Breast epithelium (tissue), 3 donors: ENCODE measurements at regions not wholly inside any gene's neighbourhood (a gene's known extent, or its start where the extent isn't known, plus 50 kb on each side); places are given as distances from the start of the nearest gene placed in this dataset.
"Not testable (repeated sequence)": the region's sequence is repeated elsewhere in the genome, so short reads cannot be mapped to it uniquely, and the experiment has no call there.

Experiments
- POLR2A ChIP-seq: fragments of 450-650 bp; IDR thresholded peaks from one replicate; pipeline ENCODE4 v1.6.1; 2016; ENCODE audit warnings: antibody characterized with exemption, mild to moderate bottlenecking, moderate library complexity
- TF ChIP-seq, protein P1 (sequence below), 3 donors: fragments of 450-650 bp; IDR thresholded peaks; one replicate each; pipeline ENCODE4 v1.5.1; 2016 to 2017; ENCODE audit warnings: antibody characterized with exemption in 3 of 3, mild to moderate bottlenecking in 3 of 3, moderate library complexity in 3 of 3

- TF ChIP-seq, protein P1, sequence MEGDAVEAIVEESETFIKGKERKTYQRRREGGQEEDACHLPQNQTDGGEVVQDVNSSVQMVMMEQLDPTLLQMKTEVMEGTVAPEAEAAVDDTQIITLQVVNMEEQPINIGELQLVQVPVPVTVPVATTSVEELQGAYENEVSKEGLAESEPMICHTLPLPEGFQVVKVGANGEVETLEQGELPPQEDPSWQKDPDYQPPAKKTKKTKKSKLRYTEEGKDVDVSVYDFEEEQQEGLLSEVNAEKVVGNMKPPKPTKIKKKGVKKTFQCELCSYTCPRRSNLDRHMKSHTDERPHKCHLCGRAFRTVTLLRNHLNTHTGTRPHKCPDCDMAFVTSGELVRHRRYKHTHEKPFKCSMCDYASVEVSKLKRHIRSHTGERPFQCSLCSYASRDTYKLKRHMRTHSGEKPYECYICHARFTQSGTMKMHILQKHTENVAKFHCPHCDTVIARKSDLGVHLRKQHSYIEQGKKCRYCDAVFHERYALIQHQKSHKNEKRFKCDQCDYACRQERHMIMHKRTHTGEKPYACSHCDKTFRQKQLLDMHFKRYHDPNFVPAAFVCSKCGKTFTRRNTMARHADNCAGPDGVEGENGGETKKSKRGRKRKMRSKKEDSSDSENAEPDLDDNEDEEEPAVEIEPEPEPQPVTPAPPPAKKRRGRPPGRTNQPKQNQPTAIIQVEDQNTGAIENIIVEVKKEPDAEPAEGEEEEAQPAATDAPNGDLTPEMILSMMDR (IDR thresholded peaks at IDR 0.05) = not testable (repeated sequence)
- not testable (repeated sequence) for TF ChIP-seq POLR2A
Measured at GRCh38 chr2:111374734-111375133, 254.0 kb downstream of the BCL2L11 start.
